Lower leg skin (tissue), 4 donors: ENCODE measurements at regions not wholly inside any gene's neighbourhood (a gene's known extent, or its start where the extent isn't known, plus 50 kb on each side); places are given as distances from the start of the nearest gene placed in this dataset.

Experiments used
- DNase-seq, 2 donors: peaks; one replicate each; pipeline ENCODE4 v3.0.0-alpha.2; 2019; ENCODE audit warnings: low spot score in 2 of 2
- H3K4me3 ChIP-seq: fragments of 200-600 bp; sonication (generic); 2 replicates; pipeline ENCODE4 v1.5.1; 2017; ENCODE audit warnings: mild to moderate bottlenecking, low read depth; ENCODE audit not compliant: poor library complexity, severe bottlenecking
- POLR2A ChIP-seq, 2 donors: fragments of 450-650 bp; IDR thresholded peaks; one replicate each; pipeline ENCODE4 v1.6.1; 2016 to 2017; ENCODE audit warnings: antibody characterized with exemption in 2 of 2, mild to moderate bottlenecking in 1 of 2, moderate library complexity in 1 of 2
- WGBS, 2 donors: methylation state at CpG; one replicate each; pipeline ENCODE4 v1.1.5; 2018; 5-methylcytosine and 5-hydroxymethylcytosine counted together
- intact Hi-C: fragments of 100-400 bp; cut with DNase I; formaldehyde crosslinking; loops from one replicate; pipeline ENCODE4 v1.15.0; 2023; ENCODE audit warnings: low total_unique reads
- TF ChIP-seq, protein P1 (sequence below), 3 donors: fragments of 450-650 bp; IDR thresholded peaks; one replicate each; pipeline ENCODE4 v1.5.1; 2016; ENCODE audit warnings: antibody characterized with exemption in 3 of 3, mild to moderate bottlenecking in 3 of 3, moderate library complexity in 2 of 3

DNA sequence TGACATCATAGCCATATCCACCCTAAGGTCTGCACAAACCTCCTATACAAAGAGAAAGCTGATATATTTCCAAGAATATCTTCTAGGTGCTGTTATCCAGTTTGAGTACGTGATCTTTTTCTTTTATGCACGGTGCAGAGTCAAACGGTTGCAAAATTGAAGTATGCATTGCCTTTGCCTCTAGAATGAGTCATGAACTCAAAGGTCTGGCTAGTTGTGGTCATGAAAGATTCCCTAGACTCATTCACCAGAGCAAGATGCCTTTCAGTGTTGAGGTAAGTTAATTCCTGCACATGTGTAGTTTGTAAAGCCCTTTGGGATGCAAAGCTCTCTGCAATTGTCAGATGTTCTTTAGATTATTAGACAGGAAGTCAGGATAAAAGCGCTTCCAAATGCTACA lies 704.4 kb downstream of the PCDH19 start:
- TF ChIP-seq, protein P1, sequence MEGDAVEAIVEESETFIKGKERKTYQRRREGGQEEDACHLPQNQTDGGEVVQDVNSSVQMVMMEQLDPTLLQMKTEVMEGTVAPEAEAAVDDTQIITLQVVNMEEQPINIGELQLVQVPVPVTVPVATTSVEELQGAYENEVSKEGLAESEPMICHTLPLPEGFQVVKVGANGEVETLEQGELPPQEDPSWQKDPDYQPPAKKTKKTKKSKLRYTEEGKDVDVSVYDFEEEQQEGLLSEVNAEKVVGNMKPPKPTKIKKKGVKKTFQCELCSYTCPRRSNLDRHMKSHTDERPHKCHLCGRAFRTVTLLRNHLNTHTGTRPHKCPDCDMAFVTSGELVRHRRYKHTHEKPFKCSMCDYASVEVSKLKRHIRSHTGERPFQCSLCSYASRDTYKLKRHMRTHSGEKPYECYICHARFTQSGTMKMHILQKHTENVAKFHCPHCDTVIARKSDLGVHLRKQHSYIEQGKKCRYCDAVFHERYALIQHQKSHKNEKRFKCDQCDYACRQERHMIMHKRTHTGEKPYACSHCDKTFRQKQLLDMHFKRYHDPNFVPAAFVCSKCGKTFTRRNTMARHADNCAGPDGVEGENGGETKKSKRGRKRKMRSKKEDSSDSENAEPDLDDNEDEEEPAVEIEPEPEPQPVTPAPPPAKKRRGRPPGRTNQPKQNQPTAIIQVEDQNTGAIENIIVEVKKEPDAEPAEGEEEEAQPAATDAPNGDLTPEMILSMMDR (IDR thresholded peaks at IDR 0.05) = no peak
- no peak for TF ChIP-seq POLR2A (IDR thresholded peaks at IDR 0.05)
- no peak for DNase-seq
- H3K4me3 ChIP-seq = no peak overlapping the region
- intact Hi-C loops = no loop called here
- WGBS, 2 donors = 50 to 66% methylated on average over 4 of the region's 4 CpGs

DNA sequence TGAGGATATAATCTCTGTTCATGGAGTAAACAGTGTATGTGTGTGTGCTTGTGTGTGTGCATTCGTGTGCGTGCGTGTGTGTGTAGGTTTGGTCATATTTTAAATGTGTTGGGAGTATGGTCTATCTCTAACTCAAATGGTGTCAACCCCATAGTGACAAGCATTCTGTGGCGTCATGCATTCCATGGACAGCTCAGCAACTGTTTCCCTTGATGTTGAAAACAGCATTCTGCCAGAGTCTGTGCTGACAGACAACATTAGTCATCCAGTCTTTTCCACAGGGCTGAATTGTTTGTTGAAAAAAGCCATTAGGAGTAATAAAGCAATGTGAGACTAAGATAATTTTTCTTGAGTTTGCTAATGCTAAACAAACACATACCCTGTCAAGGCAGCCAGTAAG lies 706.6 kb downstream of the PCDH19 start:
- DNase-seq = no peak
- H3K4me3 ChIP-seq = no peak overlapping the region
- intact Hi-C loops = no loop called here
- TF ChIP-seq, protein P1 (IDR thresholded peaks at IDR 0.05) = no peak
- TF ChIP-seq POLR2A (IDR thresholded peaks at IDR 0.05) = no peak
- WGBS, 2 donors = 57 to 64% methylated on average over 4 of the region's 4 CpGs

GRCh38 chrX:99698451-99698850 lies 711.6 kb downstream of the PCDH19 start:
- TF ChIP-seq POLR2A (IDR thresholded peaks at IDR 0.05) = no peak
- TF ChIP-seq, protein P1 (IDR thresholded peaks at IDR 0.05) = no peak
- no peak overlapping the region for H3K4me3 ChIP-seq
- intact Hi-C loops = no loop called here
- 42 to 59% methylated on average over 2 of the region's 2 CpGs for WGBS, 2 donors
- DNase-seq = no peak

GRCh38 chrX:99663136-99663535 lies 746.9 kb downstream of the PCDH19 start:
- 38 to 46% methylated on average over 4 of the region's 4 CpGs for WGBS, 2 donors
- no peak for DNase-seq
- intact Hi-C loops = no loop called here
- TF ChIP-seq, protein P1 (IDR thresholded peaks at IDR 0.05) = no peak
- TF ChIP-seq POLR2A (IDR thresholded peaks at IDR 0.05) = no peak
- no peak overlapping the region for H3K4me3 ChIP-seq

DNA sequence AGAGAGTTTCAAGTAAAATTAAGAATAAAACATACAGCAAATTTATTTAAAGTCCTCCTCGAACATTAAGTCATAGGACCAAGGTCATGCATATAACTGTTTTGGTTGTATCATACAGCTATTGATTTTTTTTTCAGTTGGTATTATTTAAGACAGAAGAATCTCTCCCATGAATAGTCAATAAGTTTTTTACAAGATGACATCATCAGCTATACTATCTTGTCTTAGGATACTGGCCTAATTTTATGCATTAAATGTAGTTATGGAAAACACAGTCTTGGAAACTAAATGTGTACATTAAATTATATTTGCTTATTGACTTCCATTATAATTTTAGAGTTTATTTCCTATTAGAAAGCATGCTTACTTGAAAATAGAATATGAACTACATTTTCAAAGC lies 755.9 kb downstream of the PCDH19 start:
- no peak for TF ChIP-seq POLR2A (IDR thresholded peaks at IDR 0.05)
- DNase-seq = no peak
- H3K4me3 ChIP-seq = no peak overlapping the region
- 73 to 86% methylated on average over 1 of the region's 1 CpG for WGBS, 2 donors
- intact Hi-C loops = no loop called here

GRCh38 chrX:99653352-99653751 lies 756.7 kb downstream of the PCDH19 start:
- 72 to 83% methylated on average over 1 of the region's 1 CpG for WGBS, 2 donors
- DNase-seq = no peak
- no peak overlapping the region for H3K4me3 ChIP-seq
- TF ChIP-seq, protein P1 (IDR thresholded peaks at IDR 0.05) = no peak
- TF ChIP-seq POLR2A (IDR thresholded peaks at IDR 0.05) = no peak
- intact Hi-C loops = no loop called here
